Activated T-cell treated with anti-CD3 and anti-CD28 coated beads, Interleukin-2, amount 50 U/mL, for 24 hours (primary cell): ENCODE measurements at regions not wholly inside any gene's neighbourhood (a gene's known extent, or its start where the extent isn't known, plus 50 kb on each side); places are given as distances from the start of the nearest gene placed in this dataset.

Experiments
- DNase-seq: peaks from one replicate; pipeline ENCODE4 v3.0.0-alpha.2; 2020
- H3K27ac Mint-ChIP-seq: 2 replicates; pipeline ENCODE4 v1.8.0; 2020; ENCODE audit warnings: mild to moderate bottlenecking, mixed read lengths
- H3K27me3 Mint-ChIP-seq: 2 replicates; pipeline ENCODE4 v1.8.0; 2020; ENCODE audit warnings: mixed read lengths
- H3K36me3 Mint-ChIP-seq: 2 replicates; pipeline ENCODE4 v1.8.0; 2020; ENCODE audit warnings: low read depth, mixed read lengths
- H3K4me1 Mint-ChIP-seq: 2 replicates; pipeline ENCODE4 v1.8.0; 2020; ENCODE audit warnings: low read depth, mixed read lengths
- H3K4me3 Mint-ChIP-seq: 2 replicates; pipeline ENCODE4 v1.8.0; 2020; ENCODE audit warnings: mild to moderate bottlenecking, moderate library complexity, mixed read lengths
- H3K9me3 Mint-ChIP-seq: 2 replicates; pipeline ENCODE4 v1.8.0; 2020; ENCODE audit warnings: mixed read lengths

- H3K27ac Mint-ChIP-seq, result no peak overlapping the region
- no peaks in the 10 kb centered on the region for H3K36me3 Mint-ChIP-seq
- H3K9me3 Mint-ChIP-seq, result no peaks in the 10 kb centered on the region
- H3K4me1 Mint-ChIP-seq, result peaks cover 14% of the 10 kb centered on the region
- H3K27me3 Mint-ChIP-seq, result no peaks in the 10 kb centered on the region
- DNase-seq, result no peak
- H3K4me3 Mint-ChIP-seq, result no peak overlapping the region
Observed at GRCh38 chr17:34843682-34844081, 117.6 kb downstream of the CCT6B start.

DNA sequence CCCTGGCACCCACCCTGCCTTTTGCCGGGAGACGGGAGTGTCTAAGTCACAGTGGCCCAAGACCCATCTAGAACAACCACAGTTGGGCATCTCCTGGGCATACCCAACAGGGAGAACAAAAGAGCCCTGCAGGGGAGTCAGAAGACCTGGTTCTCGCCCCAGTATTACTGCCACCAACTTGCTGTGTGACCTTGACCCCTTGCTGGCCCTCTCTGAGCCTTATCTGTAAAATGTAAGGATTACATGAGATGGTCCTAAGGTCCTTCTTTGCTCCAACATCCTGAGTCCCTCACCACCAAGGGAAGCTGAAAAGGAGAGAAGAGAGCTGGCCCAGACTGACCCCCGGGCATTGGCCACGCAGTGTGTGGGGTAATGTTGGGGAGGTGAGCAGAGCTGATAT is 119.0 kb downstream of the CCT6B start:
- H3K4me3 Mint-ChIP-seq, result no peak overlapping the region
- H3K27me3 Mint-ChIP-seq, result no peaks in the 10 kb centered on the region
- no peaks in the 10 kb centered on the region for H3K9me3 Mint-ChIP-seq
- H3K36me3 Mint-ChIP-seq, result no peaks in the 10 kb centered on the region
- no peak overlapping the region for H3K27ac Mint-ChIP-seq
- DNase-seq, result no peak
- peaks cover 14% of the 10 kb centered on the region for H3K4me1 Mint-ChIP-seq

DNA sequence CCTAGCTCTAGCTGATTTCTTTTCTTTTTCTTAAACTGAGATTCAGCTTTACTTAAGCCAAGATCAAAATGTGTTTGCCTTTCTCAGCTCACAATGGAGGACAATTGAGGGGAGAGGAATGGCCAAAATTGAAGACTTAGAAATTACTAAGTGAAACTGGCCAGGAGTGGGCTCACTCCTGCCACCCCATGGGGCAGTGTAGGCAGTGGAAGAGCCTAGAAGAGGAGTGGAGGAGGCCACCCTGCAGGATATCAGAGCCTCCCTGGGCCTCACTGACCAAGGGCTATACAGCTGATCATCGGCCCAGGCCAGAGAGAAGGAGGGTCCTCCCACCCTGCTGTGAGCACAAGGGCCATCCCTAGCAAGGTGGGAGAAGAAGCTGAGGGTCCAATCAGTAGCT is 119.8 kb downstream of the CCT6B start:
- no peak for DNase-seq
- Mint-ChIP-seq H3K36me3 (no peaks in the 10 kb centered on the region), H3K27ac (peak overlapping the region; percentile 53), H3K4me3 (no peak overlapping the region), H3K4me1 (peaks cover 14% of the 10 kb centered on the region), H3K27me3 (no peaks in the 10 kb centered on the region), H3K9me3 (no peaks in the 10 kb centered on the region)

DNA sequence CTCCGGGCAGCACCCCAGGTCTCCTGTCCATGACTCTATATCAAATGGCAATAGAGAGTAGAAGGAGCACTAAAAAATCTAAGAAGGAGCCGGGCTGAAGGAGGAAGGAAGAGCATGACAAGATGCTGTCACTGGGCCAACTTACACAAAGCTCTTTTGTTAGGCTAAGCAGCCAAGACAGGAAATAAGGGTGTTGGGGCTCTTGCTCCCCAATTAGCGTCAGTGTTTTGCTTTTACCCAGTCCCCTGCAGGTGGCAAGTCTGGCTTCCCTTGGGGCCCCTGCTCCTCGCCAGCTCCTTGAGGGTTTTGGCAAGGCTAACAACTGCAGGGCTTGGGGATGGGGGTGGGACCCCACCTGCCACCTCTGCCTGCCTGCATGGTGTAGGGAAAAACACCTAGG is 120.5 kb downstream of the CCT6B start:
- Mint-ChIP-seq H3K4me1 (peaks cover 14% of the 10 kb centered on the region), H3K27ac (peak overlapping the region; percentile 48), H3K27me3 (no peaks in the 10 kb centered on the region), H3K36me3 (no peaks in the 10 kb centered on the region), H3K9me3 (no peaks in the 10 kb centered on the region), H3K4me3 (no peak overlapping the region)
- DNase-seq, result no peak

DNA sequence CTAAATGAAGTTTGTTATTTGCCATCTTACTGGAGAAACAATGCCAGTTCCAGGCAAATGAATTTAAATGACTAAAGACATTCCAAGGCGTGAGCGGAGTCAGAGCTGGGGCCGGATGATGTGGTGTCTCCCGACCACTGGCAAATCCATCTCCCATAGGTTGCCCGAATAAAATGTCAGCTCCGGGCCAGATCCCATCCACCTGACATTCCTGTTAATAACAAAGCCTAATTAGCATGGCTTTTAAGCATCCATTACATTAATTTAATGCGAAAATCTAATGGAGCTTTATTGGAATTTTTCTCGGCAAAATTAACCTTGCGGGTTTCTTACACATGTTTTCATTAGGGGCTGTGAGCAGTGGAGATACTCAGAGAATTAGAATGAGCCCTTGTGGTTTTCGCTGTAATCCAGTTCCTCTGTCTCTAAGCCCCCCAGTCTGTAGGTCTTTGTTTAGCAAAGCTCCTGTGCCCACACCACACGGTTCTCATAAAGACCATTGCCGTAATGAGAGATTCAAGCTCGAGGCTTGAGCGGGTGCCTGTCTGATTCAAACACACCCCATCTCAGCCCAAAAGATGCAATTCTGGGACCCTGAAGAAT is 123.3 kb downstream of the CCT6B start:
- peaks cover 14% of the 10 kb centered on the region for H3K4me1 Mint-ChIP-seq

DNA sequence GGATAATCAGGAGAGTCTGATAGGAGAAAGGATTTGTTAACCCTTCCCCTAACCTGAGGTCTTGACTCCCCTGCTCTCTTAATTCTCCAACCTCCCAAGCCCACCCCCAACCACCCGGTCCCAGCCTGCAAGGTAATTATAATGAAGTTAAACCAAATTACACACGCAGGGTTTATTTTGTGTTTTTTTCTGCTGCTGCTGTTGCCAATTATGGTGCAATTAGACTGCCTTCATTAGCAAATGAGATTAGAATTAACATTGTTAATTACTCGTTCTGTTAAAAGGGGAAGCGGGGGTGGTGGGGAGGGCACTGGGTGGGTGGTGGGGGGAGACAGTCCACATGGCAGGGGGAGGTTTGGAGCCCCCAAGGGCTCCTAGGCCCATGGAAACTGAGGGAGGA is 128.9 kb downstream of the CCT6B start:
- no peak for DNase-seq
- H3K27me3 Mint-ChIP-seq, result no peaks in the 10 kb centered on the region
- no peaks in the 10 kb centered on the region for H3K9me3 Mint-ChIP-seq
- H3K27ac Mint-ChIP-seq, result no peak overlapping the region
- no peaks in the 10 kb centered on the region for H3K36me3 Mint-ChIP-seq
- H3K4me1 Mint-ChIP-seq, result no peaks in the 10 kb centered on the region
- H3K4me3 Mint-ChIP-seq, result no peak overlapping the region

More for the DNA sequence above, 123.3 kb downstream of the CCT6B start:
- no peak for DNase-seq
- Mint-ChIP-seq H3K9me3 (no peaks in the 10 kb centered on the region), H3K27me3 (no peaks in the 10 kb centered on the region), H3K4me3 (no peak overlapping the region), H3K27ac (no peak overlapping the region), H3K36me3 (no peaks in the 10 kb centered on the region)

GRCh38 chr17:34827008-34827407 is 134.3 kb downstream of the CCT6B start:
- H3K4me1 Mint-ChIP-seq, result no peaks in the 10 kb centered on the region
- H3K27ac Mint-ChIP-seq, result no peak overlapping the region
- no peaks in the 10 kb centered on the region for H3K36me3 Mint-ChIP-seq
- no peaks in the 10 kb centered on the region for H3K9me3 Mint-ChIP-seq
- no peak overlapping the region for H3K4me3 Mint-ChIP-seq
- H3K27me3 Mint-ChIP-seq, result peaks cover 4% of the 10 kb centered on the region
- no peak for DNase-seq

DNA sequence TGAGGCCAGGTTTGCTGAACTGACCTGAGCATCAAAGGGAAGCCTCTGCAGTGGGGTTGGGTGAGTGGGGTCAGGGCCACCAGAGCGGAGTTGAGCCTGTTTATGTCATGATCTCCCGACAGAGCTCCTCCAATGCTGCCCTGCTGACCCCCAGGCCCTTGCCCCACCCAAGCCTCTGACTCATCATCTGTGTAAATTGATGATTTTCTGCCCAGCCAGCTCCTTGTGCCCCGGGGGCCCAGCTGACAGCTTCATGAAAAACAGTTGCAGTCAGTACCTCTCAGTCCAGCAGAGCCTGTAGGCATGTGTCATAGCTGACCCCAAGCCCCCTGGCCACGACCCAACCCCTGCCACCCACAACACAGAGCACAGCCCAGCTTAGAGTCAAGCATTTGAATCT is 134.9 kb downstream of the CCT6B start:
- peaks cover 4% of the 10 kb centered on the region for H3K27me3 Mint-ChIP-seq
- DNase-seq, result no peak
- H3K36me3 Mint-ChIP-seq, result no peaks in the 10 kb centered on the region
- H3K4me3 Mint-ChIP-seq, result no peak overlapping the region
- H3K9me3 Mint-ChIP-seq, result no peaks in the 10 kb centered on the region
- H3K27ac Mint-ChIP-seq, result no peak overlapping the region
- no peaks in the 10 kb centered on the region for H3K4me1 Mint-ChIP-seq

DNA sequence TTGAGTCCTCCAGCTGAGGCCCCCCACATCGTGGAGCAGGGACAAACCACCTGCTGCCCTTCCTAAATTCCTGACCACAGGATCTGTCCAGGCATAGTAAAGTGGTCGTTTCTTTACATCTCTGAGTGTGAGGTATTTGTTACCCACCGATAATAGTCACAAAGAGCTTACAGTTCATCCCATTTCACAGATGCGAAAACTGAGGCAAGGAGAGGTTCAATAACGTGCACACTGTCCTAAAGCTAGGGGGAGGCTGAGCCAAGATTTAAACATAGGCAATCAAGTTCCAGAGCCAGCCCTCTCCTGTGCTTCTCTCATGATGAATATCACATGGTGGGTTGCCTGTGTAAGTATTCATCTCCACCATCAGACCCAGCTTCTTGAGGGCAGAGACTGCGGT is 135.4 kb downstream of the CCT6B start:
- H3K27me3 Mint-ChIP-seq, result peaks cover 4% of the 10 kb centered on the region
- H3K4me1 Mint-ChIP-seq, result no peaks in the 10 kb centered on the region

GRCh38 chr17:34825102-34825501 is 136.2 kb downstream of the CCT6B start:
- H3K36me3 Mint-ChIP-seq, result no peaks in the 10 kb centered on the region
- H3K9me3 Mint-ChIP-seq, result no peaks in the 10 kb centered on the region
- no peak overlapping the region for H3K4me3 Mint-ChIP-seq
- no peak for DNase-seq
- no peak overlapping the region for H3K27ac Mint-ChIP-seq
- peaks cover under 1% of the 10 kb centered on the region for H3K4me1 Mint-ChIP-seq
- peaks cover 4% of the 10 kb centered on the region for H3K27me3 Mint-ChIP-seq

More for the DNA sequence above, 135.4 kb downstream of the CCT6B start:
- no peak for DNase-seq
- H3K27ac Mint-ChIP-seq, result no peak overlapping the region
- no peaks in the 10 kb centered on the region for H3K36me3 Mint-ChIP-seq
- H3K9me3 Mint-ChIP-seq, result no peaks in the 10 kb centered on the region
- no peak overlapping the region for H3K4me3 Mint-ChIP-seq

GRCh38 chr17:34823023-34823422 is 138.2 kb downstream of the CCT6B start:
- H3K4me1 Mint-ChIP-seq, result peaks cover 3% of the 10 kb centered on the region
- H3K27me3 Mint-ChIP-seq, result peaks cover 4% of the 10 kb centered on the region
- no peak overlapping the region for H3K4me3 Mint-ChIP-seq
- H3K9me3 Mint-ChIP-seq, result no peaks in the 10 kb centered on the region
- H3K27ac Mint-ChIP-seq, result no peak overlapping the region
- H3K36me3 Mint-ChIP-seq, result no peaks in the 10 kb centered on the region
- no peak for DNase-seq

DNA sequence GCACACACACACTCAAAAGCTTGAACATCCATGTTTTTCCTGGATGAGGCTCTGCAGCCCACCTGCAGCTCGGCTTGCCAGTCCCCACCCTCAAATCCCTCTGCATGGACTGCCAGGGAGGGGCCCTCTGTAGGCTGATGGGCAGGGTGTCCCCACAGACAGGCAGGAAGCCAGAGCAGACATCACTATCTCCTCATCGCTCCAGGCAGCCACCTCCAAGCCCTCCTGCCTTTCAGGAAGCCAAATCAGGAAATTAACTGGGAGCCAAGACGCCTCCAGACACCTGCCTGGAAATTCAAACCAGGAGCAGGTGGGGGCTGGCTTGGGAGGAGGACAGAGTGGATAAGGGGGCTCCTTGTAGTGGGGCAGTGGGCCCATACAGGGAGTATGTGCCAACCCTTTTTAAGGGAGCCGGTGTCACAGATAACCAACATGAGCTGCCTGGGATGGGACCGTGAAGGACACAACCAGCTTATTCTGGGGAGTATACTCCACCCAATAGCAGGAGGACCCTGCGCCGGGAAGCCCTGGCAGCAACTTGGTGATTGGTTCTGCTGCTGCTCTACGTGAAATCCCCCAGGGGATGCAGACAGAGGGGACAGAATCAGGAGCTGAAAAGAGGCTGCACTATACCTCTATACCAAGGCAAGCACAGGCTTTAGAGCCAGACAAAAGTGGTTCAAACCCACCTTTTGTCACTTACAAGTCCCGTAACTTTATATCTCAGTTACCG is 139.1 kb downstream of the CCT6B start:
- H3K36me3 Mint-ChIP-seq, result no peaks in the 10 kb centered on the region
- H3K4me3 Mint-ChIP-seq, result no peak overlapping the region
- no peak overlapping the region for H3K27ac Mint-ChIP-seq
- H3K4me1 Mint-ChIP-seq, result peaks cover 3% of the 10 kb centered on the region
- no peak for DNase-seq
- H3K9me3 Mint-ChIP-seq, result no peaks in the 10 kb centered on the region
- H3K27me3 Mint-ChIP-seq, result peaks cover 4% of the 10 kb centered on the region

DNA sequence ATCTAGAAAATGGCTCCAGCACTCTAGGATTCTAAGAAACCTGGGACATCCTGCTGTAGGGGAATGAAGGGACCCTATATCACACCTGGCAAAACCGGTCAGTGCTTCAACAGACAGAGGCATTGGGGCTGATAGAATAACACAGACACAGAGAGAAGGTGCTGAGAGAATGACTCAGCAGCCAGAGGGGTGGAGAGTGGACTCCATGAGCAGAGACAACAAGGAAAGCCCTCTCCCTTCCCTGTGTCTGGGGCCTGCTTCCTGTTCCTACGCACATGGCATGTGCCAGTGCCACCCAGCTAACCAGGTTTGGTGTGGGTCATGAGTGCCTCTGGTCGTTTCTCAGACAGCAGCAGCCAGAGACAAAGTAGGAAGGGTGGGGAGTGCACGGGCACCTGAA is 140.3 kb downstream of the CCT6B start:
- DNase-seq, result no peak

DNA sequence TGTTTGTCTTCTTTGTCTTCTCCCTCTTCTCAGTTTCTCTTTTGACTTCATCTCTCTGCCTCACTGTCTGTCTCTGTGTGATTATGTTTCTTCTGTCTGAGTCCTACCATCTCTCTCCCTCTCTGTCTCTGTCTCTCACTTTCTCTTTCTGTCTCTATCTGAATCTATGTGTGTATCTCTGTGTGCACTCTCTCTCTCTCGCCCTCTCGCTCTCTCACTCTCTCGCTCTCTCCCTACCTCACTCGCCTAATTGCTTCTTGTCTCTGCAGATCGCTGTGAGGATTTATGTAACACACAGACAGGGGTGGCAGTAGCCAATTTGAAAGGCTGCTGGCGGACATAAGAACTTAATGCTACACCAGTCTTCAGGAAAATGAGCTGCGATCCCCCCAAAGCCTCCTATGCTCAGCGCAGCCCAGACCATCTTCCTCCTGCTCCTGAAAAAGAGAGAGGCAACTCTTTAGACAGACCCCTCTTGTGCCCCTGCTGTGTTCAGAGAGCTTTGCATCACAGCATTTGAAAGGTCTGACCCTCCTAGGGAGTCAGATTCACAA is 140.9 kb downstream of the CCT6B start:
- no peak overlapping the region for H3K27ac Mint-ChIP-seq
- H3K4me1 Mint-ChIP-seq, result peaks cover 4% of the 10 kb centered on the region
- no peaks in the 10 kb centered on the region for H3K9me3 Mint-ChIP-seq
- H3K4me3 Mint-ChIP-seq, result no peak overlapping the region
- no peak for DNase-seq
- no peaks in the 10 kb centered on the region for H3K36me3 Mint-ChIP-seq
- peaks cover 4% of the 10 kb centered on the region for H3K27me3 Mint-ChIP-seq

More for the DNA sequence above, 140.3 kb downstream of the CCT6B start:
- Mint-ChIP-seq H3K9me3 (no peaks in the 10 kb centered on the region), H3K36me3 (no peaks in the 10 kb centered on the region), H3K27me3 (peaks cover 4% of the 10 kb centered on the region), H3K4me3 (no peak overlapping the region), H3K27ac (no peak overlapping the region), H3K4me1 (peaks cover 4% of the 10 kb centered on the region)

GRCh38 chr17:34817252-34818035 is 143.8 kb downstream of the CCT6B start:
- no peak for DNase-seq
- Mint-ChIP-seq H3K27me3 (no peaks in the 10 kb centered on the region), H3K36me3 (no peaks in the 10 kb centered on the region), H3K27ac (no peak overlapping the region), H3K4me3 (no peak overlapping the region), H3K9me3 (no peaks in the 10 kb centered on the region), H3K4me1 (peaks cover 4% of the 10 kb centered on the region)
